SKM-1 (cell line): ENCODE measurements at regions not wholly inside any gene's neighbourhood (a gene's known extent, or its start where the extent isn't known, plus 50 kb on each side); places are given as distances from the start of the nearest gene placed in this dataset.
"Not testable (repeated sequence)": the region's sequence is repeated elsewhere in the genome, so short reads cannot be mapped to it uniquely, and the experiment has no call there.

Source experiments
- DNase-seq: peaks from one replicate; lab custom pipeline; 2025; ENCODE audit not compliant: unreplicated experiment; lab: John Stamatoyannopoulos, UW

DNA sequence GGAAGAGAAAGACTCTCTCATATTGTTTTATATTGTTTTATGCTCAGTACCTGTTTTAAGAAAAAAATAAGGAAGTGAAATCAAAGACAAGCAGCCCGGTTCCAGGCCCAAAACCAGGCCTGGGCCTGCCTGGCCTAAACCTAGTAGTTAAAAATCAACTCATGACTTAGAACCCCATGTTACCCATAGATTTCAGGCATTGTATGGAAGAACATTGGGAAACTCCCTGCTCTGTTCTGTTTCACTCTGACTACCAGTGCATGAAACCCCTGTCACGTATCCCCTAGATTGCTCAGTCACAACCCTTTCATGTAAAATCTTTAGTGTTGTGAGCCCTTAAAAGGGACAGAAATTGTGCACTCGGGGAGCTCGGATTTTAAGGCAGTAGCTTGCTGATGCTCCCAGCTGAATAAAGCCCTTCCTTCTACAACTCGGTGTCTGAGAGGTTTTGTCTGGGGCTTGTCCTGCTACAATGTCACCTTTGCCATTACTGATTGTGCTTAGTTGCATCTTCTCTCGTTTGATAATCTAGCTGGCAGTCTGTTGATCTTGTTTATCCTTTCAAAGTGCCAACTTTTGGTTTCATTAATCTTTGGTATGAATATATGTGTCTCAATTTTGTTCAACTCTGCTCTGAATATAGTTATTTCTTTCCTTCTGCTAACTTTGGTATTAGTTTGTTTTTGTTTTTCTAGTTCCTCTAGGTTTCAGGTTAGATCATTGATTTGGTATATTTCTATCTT is 842.8 kb upstream of the NDST4 start:
- DNase-seq: not testable (repeated sequence)

DNA sequence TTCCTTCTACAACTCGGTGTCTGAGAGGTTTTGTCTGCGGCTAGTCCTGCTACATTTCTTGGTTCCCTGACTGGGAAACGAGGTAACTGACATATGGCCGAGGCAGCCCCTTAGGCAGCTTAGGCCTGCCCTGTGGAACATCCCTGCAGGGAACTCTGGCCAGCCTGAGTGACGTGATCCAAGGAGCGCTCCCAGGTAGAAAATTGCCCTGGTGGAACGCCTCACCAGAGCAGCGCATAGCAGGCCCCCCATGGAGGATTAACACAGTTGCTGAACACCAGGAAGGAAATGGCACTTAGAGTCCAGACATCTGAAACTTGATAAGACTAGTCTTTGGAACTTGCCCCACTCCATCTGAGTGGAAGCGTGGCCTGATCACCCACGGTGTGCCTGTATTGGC is 837.4 kb upstream of the NDST4 start:
- DNase-seq: no peak

DNA sequence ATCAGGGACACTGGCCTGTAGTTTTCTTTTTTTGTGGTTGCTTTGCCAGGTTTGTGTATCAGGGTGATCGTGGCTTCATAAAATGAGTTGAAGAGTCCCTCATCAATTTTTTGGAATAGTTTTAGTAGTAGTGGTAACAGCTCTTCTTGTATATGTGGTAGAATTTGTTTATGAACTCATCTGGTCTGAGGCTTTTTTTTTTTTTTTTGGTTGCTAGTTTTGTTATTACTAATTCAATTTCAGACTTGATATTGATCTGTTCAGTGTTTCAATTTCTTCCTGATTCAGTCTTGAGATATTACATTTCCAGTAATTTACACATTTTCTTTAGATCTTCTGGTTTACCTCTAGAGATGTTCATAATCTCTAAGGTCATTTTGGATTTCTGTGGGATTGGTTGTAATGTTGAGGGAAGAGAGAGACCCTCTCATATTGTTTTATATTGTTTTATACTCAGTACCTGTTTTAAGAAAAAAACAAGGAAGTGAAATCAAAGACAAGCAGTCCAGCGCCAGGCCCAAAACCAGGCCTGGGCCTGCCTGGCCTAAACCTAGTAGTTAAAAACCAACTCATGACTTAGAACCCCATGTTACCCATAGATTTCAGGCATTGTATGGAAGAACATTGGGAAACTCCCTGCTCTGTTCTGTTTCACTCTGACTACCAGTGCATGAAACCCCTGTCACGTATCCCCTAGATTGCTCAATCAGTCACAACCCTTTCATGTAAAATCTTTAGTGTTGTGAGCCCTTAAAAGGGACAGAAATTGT is 836.7 kb upstream of the NDST4 start:
- DNase-seq: not testable (repeated sequence)

DNA sequence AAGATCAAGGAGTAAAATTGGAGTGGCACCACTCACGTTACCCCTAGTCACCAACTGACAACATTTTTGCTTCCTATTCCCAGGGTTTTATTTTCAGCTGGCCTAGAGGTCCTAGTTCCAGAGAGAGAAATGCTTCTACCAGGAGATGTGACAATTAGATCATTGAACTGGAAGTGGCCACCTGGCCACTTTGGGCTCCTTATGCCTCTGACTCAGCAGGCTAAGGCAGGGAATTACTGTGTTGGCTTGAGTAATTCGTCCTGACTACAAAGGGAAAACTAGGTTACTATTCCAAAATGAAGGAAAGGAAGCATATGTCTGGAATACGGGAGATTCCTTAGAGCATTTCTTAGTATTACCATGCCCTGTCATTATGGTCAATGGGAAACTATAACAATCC is 831.6 kb upstream of the NDST4 start:
- DNase-seq: no peak

DNA sequence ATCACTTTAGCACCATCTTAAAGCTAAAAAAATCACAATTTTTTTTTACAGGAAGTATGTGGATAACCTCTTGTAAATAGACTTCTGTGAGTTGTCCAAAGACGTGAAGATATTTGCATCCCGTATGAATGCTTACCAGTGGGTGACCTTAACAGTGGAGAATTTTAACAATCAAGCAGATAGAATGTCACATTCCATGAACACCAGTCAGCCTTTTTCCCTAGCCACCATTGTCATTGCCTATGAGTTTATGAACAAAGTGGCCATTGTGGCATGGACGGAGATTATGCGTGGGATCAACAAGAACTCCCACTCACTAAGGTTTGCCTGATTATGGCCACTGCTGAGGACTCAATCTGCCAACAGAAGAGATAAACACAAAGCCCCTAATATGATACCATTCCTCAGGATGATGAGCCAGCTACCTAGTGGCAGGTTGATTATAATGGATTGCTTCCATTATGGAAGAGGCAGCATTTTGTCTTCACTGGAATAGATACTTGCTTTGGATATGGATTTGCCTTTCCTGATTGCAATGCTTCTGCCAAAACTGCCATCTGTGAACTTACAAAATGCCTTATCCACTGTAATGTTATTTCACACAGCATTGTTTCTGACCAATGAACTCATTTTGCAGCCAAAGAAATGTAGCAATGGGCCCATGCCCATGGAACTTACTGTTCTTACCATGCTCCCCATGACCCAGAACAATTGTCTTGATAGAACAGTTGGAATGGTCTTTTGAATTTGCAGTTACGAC is 830.9 kb upstream of the NDST4 start:
- no peak for DNase-seq

DNA sequence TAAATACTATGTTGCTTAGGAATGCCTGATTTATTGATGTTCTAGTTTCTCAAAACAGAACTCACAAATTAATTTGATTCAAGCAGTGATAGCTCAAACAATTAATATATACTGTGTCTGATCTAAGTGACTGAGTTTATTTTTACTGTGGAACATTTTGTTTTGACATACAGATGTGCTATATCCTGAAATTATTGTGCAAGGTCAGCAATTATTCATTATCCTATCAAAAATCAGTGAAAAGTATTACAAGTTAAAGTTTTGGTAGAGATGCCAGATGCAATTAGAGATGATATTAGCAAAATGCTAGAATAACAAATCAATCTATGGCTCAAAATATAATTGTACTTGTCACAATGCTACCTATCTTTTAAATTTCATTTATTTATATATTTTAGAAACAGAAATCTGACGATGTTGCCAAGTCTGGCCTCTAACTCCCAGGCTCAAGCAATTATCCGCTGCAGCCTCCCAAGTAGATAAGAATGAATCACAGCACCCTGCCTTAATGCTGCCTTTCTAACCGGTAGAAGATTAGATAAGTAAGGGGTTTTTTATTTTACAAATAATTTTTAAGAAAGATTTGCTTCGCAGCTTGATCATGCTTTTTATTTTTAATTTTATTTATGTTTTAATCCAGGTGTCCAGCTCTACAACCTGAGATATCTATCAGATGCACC is 825.5 kb upstream of the NDST4 start:
- DNase-seq: no peak

DNA sequence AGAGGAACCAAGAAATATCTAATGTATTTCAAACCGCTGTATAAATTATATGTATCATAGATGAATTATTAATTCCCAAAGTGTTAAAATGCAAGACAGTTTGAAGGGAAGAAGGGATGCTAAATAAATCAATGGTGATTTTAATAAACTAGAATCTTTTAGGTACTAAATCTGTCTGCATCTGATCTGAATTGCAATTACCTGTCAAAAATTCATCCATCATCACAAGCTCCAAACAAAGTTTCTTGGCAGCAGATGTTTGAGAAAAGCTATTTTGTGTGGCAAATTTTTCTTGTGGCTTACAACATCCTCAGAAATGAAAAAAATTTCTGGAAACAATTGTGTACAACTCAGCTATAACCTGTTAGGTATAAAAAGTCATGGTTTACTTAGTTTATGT is 816.0 kb upstream of the NDST4 start:
- no peak for DNase-seq

DNA sequence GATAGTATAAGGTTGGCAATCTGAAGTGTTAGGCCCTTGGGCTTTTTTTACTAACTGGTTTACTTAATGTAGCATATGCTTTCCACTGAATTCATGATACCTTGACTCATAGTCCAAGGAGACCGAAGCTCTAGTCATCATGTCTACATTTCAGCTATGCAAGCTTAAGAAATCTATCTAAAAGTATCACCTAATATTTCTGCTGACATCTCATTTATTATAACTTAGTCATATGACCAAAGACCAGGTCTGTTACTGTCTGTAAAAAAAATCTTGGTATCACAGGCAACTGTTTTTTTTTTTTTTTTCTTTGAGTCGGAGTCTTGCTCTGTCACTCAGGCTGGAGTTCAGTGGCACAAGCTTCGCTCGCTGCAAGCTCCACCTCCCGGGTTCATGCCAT is 814.0 kb upstream of the NDST4 start:
- DNase-seq: no peak

DNA sequence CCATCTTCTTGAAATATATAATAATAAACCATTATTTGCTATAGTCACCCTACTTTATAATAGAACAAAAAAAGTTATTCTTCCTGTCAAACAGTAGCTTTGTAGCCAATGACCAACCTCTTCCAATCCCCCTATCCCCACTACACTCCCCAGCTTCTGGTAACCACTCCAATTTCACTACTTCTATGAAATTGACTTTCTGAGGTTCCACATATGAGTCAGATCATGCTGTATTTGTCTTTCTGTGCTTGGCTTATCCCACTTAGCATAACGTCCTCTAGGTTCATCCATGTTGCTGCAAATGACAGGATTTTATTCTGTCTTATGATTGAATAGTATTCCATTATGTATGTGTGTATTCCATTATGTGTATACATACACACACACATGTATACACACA is 809.7 kb upstream of the NDST4 start:
- no peak for DNase-seq

DNA sequence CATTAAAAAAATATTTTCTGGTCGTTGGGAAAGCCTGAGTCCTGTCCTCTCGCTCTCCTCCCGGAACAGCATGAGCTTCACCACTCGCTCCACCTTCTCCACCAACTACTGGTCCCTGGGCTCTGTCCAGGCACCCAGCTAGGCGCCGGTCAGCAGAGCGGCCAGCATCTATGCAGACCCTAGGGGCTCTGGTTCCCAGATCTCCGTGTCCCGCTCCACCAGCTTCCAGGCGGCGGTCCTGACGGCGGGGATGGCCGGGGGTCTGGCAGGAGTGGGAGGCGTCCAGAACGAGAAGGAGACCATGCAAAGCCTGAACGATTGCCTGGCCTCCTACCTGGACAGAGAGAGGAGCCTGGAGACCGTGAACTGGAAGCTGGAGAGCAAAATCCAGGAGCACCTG is 807.2 kb upstream of the NDST4 start:
- DNase-seq: no peak

DNA sequence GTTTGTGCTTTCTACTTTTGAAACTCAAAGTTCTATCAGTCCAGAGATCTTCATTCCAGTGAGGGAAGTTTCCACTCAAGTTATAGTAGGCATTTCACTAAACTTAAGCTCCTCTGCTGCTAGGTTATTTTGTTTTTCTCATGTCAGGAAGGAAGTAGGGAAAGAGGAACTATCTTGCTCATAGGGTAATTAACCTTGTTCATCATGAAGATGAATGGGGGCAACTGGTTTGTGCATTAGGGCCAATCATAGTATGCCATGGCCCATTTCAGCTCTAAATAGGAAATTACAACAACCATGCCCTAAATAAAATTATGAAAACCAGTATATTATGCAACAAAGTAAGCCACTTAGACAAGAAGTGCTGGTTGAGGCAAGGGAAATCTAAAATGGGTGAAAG is 804.7 kb upstream of the NDST4 start:
- no peak for DNase-seq

DNA sequence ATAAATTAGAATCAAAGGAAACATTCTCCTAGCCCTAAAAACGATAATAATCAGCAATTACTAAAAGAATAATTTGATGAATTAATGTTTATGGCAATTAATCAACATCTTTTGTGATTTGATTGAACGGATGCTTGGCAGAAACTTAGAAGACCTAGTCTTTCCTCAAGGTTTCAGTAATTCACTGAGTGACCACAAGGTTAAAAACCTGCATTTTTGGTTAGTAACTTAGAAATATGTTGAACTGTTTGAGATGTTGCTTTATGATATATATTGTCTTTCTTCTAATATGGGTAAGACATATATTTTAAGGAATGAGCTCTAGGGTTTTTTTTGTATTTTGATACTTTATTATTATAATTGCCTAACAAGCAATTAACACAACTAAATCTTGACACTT is 793.0 kb upstream of the NDST4 start:
- DNase-seq: no peak

DNA sequence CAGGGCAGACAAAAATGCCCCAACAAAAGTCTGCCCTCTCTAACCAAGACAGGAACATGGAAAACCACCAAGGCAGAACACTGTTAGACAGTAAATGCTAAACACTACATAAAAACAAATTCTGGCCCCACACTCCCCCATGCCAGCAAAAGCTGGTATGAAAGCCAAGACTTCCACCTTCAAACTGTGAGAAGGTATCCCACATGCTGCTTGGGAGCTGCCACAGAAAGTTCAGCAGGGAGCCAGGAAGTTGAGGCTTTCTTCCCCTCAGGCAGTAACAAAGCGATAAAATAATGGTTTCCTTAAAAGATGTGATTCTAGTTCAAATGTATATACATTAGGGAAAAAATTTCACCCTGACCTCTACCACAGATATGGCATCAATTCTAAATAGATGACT is 770.4 kb upstream of the NDST4 start:
- DNase-seq: no peak

DNA sequence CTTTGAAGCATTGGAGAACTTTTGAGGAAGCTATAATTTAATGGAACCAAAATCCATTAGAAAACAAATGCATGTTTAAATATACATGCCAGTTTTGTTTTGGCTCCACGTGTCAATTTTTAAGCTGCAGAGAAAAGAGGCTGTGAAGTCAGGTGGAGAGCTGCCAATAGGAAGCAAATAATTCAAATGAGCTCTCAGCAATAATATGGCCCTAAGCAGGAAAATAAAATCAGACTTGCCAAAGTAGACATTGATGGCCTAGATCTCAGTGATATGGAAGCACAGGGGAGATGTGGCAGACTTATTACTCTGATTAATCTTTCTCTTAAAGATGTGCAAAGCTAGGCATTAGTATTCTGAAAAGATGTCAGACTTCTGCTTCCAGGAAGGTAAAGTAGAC is 769.8 kb upstream of the NDST4 start:
- DNase-seq: no peak

DNA sequence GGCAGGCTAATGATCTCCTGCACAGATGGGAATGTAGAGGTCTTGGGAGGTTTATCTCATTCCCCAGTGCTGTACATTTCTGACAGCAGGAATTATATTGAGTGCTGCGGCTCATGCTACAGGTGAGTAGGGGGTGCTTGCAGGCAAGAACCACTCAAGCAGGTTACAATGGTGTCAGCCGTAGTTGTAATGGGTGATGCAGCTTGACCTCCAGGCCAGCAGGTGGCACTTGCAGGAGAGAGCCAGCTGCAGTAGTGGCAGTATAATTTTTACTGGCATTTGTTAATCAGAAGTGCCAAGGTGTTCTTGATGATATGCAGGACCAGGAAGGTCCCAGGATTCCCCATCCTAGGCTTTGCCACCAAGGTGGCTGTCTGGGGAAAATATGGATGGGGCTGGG is 759.6 kb upstream of the NDST4 start:
- no peak for DNase-seq

DNA sequence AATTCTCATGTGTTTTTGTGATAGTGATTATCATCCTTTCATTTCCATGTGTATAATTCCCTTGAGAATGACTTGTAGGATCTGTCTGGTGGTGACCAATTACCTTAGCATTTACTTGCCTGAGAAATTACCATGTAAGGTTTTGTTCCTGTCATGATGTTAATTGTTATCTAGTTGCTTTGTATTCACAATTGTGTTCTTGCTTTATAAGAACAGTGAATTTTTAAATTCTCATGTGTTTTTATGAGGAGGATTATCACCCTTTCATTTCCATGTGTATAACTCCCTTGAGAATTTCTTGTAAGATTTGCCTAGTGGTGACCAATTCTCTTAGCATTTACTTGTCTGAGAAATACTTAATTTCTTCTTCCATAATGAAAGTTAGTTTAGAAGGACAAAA is 758.2 kb upstream of the NDST4 start:
- no peak for DNase-seq

DNA sequence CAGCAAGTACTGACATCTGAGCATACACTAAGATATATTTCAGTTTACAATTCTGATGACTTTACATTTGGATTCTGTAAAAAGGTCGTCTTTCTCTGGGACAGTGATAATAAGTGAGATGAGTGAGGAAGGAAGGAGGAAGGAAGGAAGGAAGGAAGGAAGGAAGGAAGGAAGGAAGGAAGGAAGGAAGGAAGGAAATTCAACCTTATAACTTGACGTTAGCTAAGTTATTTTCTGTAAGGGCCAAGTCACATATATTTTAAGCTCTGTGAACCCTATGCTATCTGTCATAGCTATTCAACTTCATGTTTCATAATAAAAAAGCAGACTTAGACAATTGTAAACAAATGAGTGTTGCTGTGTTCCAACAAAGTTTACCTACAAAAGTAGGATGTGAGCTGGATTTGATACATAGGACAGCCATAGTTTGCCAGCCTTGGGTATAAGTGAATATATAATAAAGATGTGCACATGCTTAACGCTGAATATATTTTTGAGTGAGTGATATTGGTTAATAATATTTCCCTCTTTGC is 753.0 kb upstream of the NDST4 start:
- no peak for DNase-seq

DNA sequence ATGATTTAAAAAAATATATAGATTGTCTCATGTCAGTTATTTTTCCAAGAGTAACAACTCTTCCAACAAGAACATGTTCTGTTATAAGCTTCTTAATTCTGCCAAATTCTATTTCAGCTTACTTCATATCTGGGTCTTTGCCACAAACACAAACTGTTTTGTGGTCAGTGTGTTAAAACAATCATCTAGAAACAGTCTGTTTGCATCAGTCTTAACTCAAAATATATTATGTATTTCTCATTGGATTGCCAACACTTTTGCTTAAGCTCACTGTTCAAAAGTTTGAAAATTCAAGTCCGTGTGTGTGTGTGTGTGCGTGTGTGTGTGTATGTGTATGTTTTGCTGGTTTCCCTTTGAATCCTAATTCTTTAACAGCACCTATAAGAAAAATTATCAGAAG is 752.3 kb upstream of the NDST4 start:
- DNase-seq: no peak

DNA sequence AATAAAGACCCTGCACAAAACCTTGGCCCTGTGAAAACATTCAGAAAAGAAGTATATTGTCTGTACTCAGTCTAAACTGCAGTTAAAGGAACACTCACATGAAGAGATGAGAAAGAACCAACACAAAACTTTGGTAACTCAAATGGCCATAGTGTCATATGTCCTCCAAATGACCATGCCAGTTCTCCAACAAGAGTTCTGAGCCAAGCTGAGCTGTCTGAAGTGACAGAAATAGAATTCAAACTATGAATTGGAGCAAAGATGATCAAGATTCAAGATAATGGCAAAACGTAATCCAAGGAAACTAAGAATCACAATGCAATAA is 739.3 kb upstream of the NDST4 start:
- no peak for DNase-seq

DNA sequence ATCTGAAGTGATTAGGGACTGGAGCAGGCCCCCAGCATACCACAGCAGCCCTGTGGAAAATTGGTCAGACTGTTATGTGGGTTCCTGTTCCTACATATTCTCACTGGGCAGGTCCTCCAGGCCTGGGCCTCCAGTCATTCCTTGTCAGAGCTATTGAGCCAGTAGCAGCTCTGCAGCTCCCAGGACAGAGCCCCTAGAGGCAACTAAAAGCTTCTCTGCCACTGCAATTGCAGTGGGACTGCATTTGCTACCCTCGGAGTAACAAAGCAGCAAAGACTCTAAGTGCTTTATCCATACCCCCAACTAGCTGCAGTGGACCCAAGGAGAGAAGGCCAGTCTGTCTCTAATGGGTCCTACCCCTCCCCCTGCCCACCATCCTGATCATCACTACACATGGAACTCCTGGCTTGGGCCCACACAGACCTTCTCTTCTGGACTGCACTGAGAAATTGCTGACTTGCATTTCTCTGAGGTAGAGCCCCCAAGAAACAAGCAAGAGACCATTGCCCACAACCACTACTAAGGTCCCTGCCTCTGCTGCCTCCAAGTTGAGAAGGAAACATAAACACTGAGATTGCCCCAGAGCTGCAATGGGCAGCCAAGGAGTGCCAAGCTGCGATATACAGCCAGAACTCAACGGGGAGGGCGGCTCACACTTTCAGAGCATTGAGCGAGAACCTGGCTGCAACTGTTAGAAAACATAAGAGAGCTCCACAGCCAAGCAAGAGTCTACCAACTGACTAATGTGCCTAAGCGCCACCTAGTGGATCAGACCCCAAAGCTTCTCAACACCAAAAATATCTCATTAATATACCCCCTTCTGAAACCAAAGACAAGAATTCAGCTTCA is 738.7 kb upstream of the NDST4 start:
- peak; percentile 17 for DNase-seq
